OCI-LY7 (cell line): ENCODE measurements at regions not wholly inside any gene's neighbourhood (a gene's known extent, or its start where the extent isn't known, plus 50 kb on each side); places are given as distances from the start of the nearest gene placed in this dataset.

Source experiments
- BruUV-seq: library from RNA; stranded (reverse); fragments of 400-500 nt; replicated peaks from 2 replicates; lab custom pipeline; 2021; lab: Mats Ljungman, UMichigan
- CTCF ChIA-PET: fragments of 300-600 bp; sonication (Branson Sonifier 250); formaldehyde crosslinking; loops from one replicate; lab custom pipeline; 2022; ENCODE audit warnings: antibody characterized with exemption; ENCODE audit not compliant: unreplicated experiment; lab: Charles Lee
- POLR2A ChIA-PET: fragments of 300-600 bp; sonication (Branson Sonifier 250); formaldehyde crosslinking; loops from one replicate; lab custom pipeline; 2022; ENCODE audit warnings: antibody characterized with exemption; lab: Charles Lee
- DNase-seq: peaks from one replicate; pipeline ENCODE4 v3.0.0-alpha.2; 2015; ENCODE audit warnings: low spot score
- H2AFZ ChIP-seq: fragments of 200-600 bp; sonication (generic), shearing (Covaris generic); 2 replicates; pipeline ENCODE4 v1.6.1; 2014; ENCODE audit warnings: mild to moderate bottlenecking, antibody characterized with exemption, low read length, moderate library complexity
- H3K27ac ChIP-seq: fragments of 200-600 bp; sonication (generic); 2 replicates; pipeline ENCODE4 v1.5.1; 2014; ENCODE audit warnings: mixed run types, low read depth, mild to moderate bottlenecking, moderate library complexity, low read length, inconsistent platforms; ENCODE audit not compliant: poor library complexity, severe bottlenecking
- H3K36me3 ChIP-seq: fragments of 200-600 bp; sonication (generic); 2 replicates; pipeline ENCODE4 v1.6.1; 2014; ENCODE audit warnings: mild to moderate bottlenecking, antibody characterized with exemption, low read length, moderate library complexity, mixed read lengths; ENCODE audit not compliant: insufficient read depth
- H3K4me1 ChIP-seq: fragments of 200-600 bp; sonication (generic); 2 replicates; pipeline ENCODE4 v1.5.1; 2014; ENCODE audit warnings: mild to moderate bottlenecking, low read length; ENCODE audit not compliant: insufficient read depth, poor library complexity, severe bottlenecking
- H3K4me2 ChIP-seq: fragments of 200-600 bp; sonication (generic); 2 replicates; pipeline ENCODE4 v1.6.1; 2014; ENCODE audit warnings: mild to moderate bottlenecking, low read length
- H3K4me3 ChIP-seq: fragments of 200-600 bp; sonication (generic); 2 replicates; pipeline ENCODE4 v1.5.1; 2014; ENCODE audit warnings: mild to moderate bottlenecking, low read depth, low read length; ENCODE audit not compliant: poor library complexity, severe bottlenecking
- H3K79me2 ChIP-seq: fragments of 200-600 bp; sonication (generic); 2 replicates; pipeline ENCODE4 v1.6.1; 2016; ENCODE audit warnings: low read depth, mild to moderate bottlenecking, low read length, moderate library complexity, mixed read lengths; ENCODE audit not compliant: insufficient read depth
- H3K9me2 ChIP-seq: fragments of 200-600 bp; sonication (generic); 2 replicates; pipeline ENCODE4 v1.6.1; 2016; ENCODE audit warnings: mild to moderate bottlenecking, low read length, mixed read lengths; ENCODE audit not compliant: insufficient read depth
- H3K9me3 ChIP-seq: fragments of 200-600 bp; sonication (generic); 2 replicates; pipeline ENCODE4 v1.6.1; 2014; ENCODE audit warnings: mild to moderate bottlenecking, mixed run types, low read length, mixed read lengths
- H4K20me1 ChIP-seq: fragments of 200-600 bp; sonication (generic); 2 replicates; pipeline ENCODE4 v1.6.1; 2014; ENCODE audit warnings: mild to moderate bottlenecking, antibody characterized with exemption, low read length, moderate library complexity, mixed read lengths; ENCODE audit not compliant: insufficient read depth
- EZH2phosphoT487 ChIP-seq: fragments of 200-600 bp; sonication (generic); IDR thresholded peaks from 2 replicates; pipeline ENCODE4 v1.6.1; 2018; ENCODE audit warnings: low read depth, borderline replicate concordance, mild to moderate bottlenecking, mixed run types, antibody characterized with exemption, low read length, moderate library complexity, mixed read lengths
- intact Hi-C: fragments of 100-400 bp; cut with micrococcal nuclease; formaldehyde crosslinking; loops from one replicate; pipeline ENCODE4 v1.10.0; 2022; ENCODE audit not compliant: unreplicated experiment
- TF ChIP-seq, protein P1 (sequence below): fragments of 200-600 bp; sonication (generic); conservative IDR thresholded peaks from 2 replicates; pipeline ENCODE4 v1.5.1; 2014; ENCODE audit warnings: mild to moderate bottlenecking, antibody characterized with exemption, low read length, moderate library complexity, mixed read lengths

DNA sequence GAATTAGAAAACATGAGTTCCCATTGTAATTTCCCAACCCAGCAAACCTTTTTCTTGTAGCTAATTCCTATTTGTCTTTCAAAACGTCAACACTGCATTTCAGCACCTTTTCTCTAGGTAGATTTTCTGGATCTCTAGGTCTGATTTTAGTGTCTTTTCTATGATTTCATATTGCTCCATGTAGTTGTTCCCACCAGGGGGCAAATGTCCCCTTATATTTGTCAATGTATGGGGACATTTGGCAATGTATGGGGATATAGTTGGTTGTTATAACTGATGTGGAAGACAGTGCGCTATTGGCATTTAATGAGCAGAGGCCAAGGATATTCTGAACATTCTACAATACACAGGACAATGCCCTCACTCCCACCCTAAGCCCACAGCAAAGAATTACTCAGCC lies 273.9 kb upstream of the ADRA1B start:
- intact Hi-C loops: no loop called here
- no peak for DNase-seq
- no peak for TF ChIP-seq EZH2phosphoT487
- TF ChIP-seq, protein P1, sequence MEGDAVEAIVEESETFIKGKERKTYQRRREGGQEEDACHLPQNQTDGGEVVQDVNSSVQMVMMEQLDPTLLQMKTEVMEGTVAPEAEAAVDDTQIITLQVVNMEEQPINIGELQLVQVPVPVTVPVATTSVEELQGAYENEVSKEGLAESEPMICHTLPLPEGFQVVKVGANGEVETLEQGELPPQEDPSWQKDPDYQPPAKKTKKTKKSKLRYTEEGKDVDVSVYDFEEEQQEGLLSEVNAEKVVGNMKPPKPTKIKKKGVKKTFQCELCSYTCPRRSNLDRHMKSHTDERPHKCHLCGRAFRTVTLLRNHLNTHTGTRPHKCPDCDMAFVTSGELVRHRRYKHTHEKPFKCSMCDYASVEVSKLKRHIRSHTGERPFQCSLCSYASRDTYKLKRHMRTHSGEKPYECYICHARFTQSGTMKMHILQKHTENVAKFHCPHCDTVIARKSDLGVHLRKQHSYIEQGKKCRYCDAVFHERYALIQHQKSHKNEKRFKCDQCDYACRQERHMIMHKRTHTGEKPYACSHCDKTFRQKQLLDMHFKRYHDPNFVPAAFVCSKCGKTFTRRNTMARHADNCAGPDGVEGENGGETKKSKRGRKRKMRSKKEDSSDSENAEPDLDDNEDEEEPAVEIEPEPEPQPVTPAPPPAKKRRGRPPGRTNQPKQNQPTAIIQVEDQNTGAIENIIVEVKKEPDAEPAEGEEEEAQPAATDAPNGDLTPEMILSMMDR: 0 out of 2 replicates have a peak, but pooled peaks have one; percentile 28

DNA sequence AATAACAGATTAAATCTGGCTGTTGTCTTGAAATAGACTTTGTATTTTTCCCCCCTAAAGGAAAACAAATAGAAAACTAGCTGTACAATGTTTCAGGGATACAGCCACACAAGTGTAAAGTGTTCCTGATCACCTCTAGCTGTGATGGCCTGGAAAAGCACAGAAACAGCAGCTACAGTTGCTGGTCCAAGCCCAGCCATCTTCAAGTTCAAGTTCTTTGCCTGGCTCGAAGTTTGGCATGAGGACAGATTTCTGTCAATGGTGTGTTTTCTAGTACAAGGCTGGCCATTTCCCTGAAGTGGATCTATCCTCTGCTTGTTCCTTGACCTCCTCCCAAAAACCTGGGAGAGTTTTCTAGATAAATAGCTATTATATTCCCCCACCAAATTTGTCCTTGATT lies 272.2 kb upstream of the ADRA1B start:
- Histone ChIP-seq H3K27ac (no peak overlapping the region), H3K9me3 (no peaks in the 10 kb centered on the region), H2AFZ (no peak overlapping the region), H3K4me2 (no peak overlapping the region), H3K4me1 (no peaks in the 10 kb centered on the region), H3K9me2 (no peaks in the 10 kb centered on the region), H4K20me1 (no peaks in the 10 kb centered on the region), H3K79me2 (no peaks in the 10 kb centered on the region), H3K4me3 (no peak overlapping the region), H3K36me3 (no peaks in the 10 kb centered on the region)
- ChIA-PET POLR2A (no interaction called here), CTCF (no interaction called here)
- DNase-seq: no peak
- BruUV-seq: no TSS peak
- no peak for TF ChIP-seq EZH2phosphoT487
- TF ChIP-seq, protein P1: no peak
- intact Hi-C loops: no loop called here

More for the DNA sequence above, 273.9 kb upstream of the ADRA1B start:
- Histone ChIP-seq H3K79me2 (no peaks in the 10 kb centered on the region), H3K9me3 (no peaks in the 10 kb centered on the region), H3K9me2 (no peaks in the 10 kb centered on the region), H3K4me2 (no peak overlapping the region), H2AFZ (no peak overlapping the region), H4K20me1 (no peaks in the 10 kb centered on the region), H3K27ac (no peak overlapping the region), H3K36me3 (no peaks in the 10 kb centered on the region), H3K4me1 (no peaks in the 10 kb centered on the region), H3K4me3 (no peak overlapping the region)
- no TSS peak for BruUV-seq
- CTCF ChIA-PET: no interaction called here
- POLR2A ChIA-PET: no interaction called here

DNA sequence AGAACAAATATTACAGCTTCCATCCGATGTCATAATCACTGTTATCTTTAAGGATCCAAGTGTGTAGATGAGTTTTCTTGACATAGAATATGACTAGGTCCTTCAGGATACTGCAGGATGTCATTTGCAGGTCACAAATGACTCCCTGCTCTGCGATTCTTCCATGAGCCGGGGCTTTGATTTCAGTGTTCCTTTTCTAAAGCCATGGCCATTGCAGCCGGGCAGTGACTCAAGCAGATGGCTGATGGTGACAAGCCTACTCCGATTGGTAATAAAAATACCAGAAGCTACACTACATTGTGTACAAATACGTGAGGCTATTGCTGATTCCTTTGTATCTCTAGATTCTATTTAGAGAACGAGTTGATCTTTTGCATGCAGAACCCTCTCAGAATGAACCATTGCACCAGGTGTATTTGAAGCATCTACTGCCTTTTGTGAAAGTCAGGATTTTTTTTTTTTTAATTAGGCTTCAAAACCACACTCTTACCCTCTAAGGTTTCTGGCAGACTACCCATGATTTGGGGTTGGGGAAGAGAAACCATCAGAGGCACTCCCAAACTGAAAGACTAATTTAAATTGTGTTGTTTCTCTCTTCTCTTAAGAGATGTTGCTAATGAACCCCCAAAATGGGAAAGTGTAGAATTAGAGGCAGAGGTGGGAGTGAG lies 271.0 kb upstream of the ADRA1B start:
- H3K4me1 ChIP-seq: no peaks in the 10 kb centered on the region
- CTCF ChIA-PET: no interaction called here
- TF ChIP-seq, protein P1: no peak
- TF ChIP-seq EZH2phosphoT487: no peak
- no peak overlapping the region for H3K4me3 ChIP-seq
- no peak overlapping the region for H3K4me2 ChIP-seq
- POLR2A ChIA-PET: interaction anchor here (1.0 kb wide), 1 partner anchor 73 kb away, joined by 3 read pairs; no protein-coding TSS in a partner anchor
- intact Hi-C loops: no loop called here
- no peaks in the 10 kb centered on the region for H4K20me1 ChIP-seq
- no peak overlapping the region for H2AFZ ChIP-seq
- no peak for DNase-seq
- BruUV-seq: no TSS peak
- no peaks in the 10 kb centered on the region for H3K79me2 ChIP-seq
- H3K27ac ChIP-seq: no peak overlapping the region
- H3K9me2 ChIP-seq: no peaks in the 10 kb centered on the region
- no peaks in the 10 kb centered on the region for H3K36me3 ChIP-seq
- no peaks in the 10 kb centered on the region for H3K9me3 ChIP-seq
